DND-41 (cell line): ENCODE measurements at regions not wholly inside any gene's neighbourhood (a gene's known extent, or its start where the extent isn't known, plus 50 kb on each side); places are given as distances from the start of the nearest gene placed in this dataset.

Source experiments
- ATAC-seq: fragments of 200-7000 bp; cut with Tn5 transposase; 3 replicates; pipeline ENCODE4 v1.9.1; 2021; ENCODE audit warnings: low read depth; ENCODE audit not compliant: insufficient read depth
- DNase-seq: peaks from one replicate; pipeline ENCODE4 v3.0.0-alpha.2; 2020
- H2AFZ ChIP-seq: 2 replicates; pipeline ENCODE4 v1.6.0; 2012; ENCODE audit warnings: low read depth, low read length
- H3K27ac ChIP-seq: 2 replicates; pipeline ENCODE4 v1.5.1; 2012; ENCODE audit warnings: low read length, inconsistent platforms
- H3K27me3 ChIP-seq: fragments of 200-600 bp; sonication (generic); 2 replicates; pipeline ENCODE4 v1.6.0; 2012; ENCODE audit warnings: low read length, mild to moderate bottlenecking, inconsistent platforms; ENCODE audit not compliant: insufficient read depth, poor library complexity
- H3K36me3 ChIP-seq: 2 replicates; pipeline ENCODE4 v1.5.1; 2012; ENCODE audit warnings: low read length, inconsistent platforms; ENCODE audit not compliant: insufficient read depth
- H3K4me1 ChIP-seq: 2 replicates; pipeline ENCODE4 v1.5.1; 2012; ENCODE audit warnings: mild to moderate bottlenecking, low read length; ENCODE audit not compliant: insufficient read depth
- H3K4me2 ChIP-seq: 2 replicates; pipeline ENCODE4 v1.6.0; 2012; ENCODE audit warnings: mild to moderate bottlenecking, moderate library complexity, low read length, inconsistent platforms; ENCODE audit not compliant: insufficient read depth
- H3K4me3 ChIP-seq, 2 experiments: fragments of 200-600 bp in 1 of 2; shearing (Covaris generic) in 1 of 2; 2 replicates each; pipeline ENCODE4 v1.5.1; 2012 to 2016; ENCODE audit warnings: inconsistent platforms in 2 of 2, low read length in 2 of 2, mild to moderate bottlenecking in 2 of 2, low read depth in 1 of 2, moderate library complexity in 1 of 2
- H3K79me2 ChIP-seq: 2 replicates; pipeline ENCODE4 v1.6.0; 2012; ENCODE audit warnings: low read length, inconsistent platforms; ENCODE audit not compliant: insufficient read depth
- H3K9ac ChIP-seq: 2 replicates; pipeline ENCODE4 v1.6.0; 2012; ENCODE audit warnings: low read depth, mild to moderate bottlenecking, inconsistent platforms, low read length, moderate library complexity
- H3K9me3 ChIP-seq: 2 replicates; pipeline ENCODE4 v1.5.1; 2012; ENCODE audit warnings: low read length, moderate library complexity, mild to moderate bottlenecking, inconsistent platforms; ENCODE audit not compliant: insufficient read depth, severe bottlenecking
- H4K20me1 ChIP-seq: 2 replicates; pipeline ENCODE4 v1.6.0; 2012; ENCODE audit warnings: low read length; ENCODE audit not compliant: insufficient read depth
- CTCF ChIP-seq: IDR thresholded peaks from 2 replicates; pipeline ENCODE4 v1.5.1; 2012; ENCODE audit warnings: borderline replicate concordance, low read length, moderate library complexity, mild to moderate bottlenecking; ENCODE audit not compliant: poor library complexity, severe bottlenecking; ENCODE audit errors: extremely low read depth
- EZH2 ChIP-seq: IDR thresholded peaks from 3 replicates; pipeline ENCODE4 v1.6.1; 2012; ENCODE audit warnings: borderline replicate concordance, low read depth, mild to moderate bottlenecking, moderate library complexity, low read length, inconsistent platforms; ENCODE audit not compliant: severe bottlenecking

DNA sequence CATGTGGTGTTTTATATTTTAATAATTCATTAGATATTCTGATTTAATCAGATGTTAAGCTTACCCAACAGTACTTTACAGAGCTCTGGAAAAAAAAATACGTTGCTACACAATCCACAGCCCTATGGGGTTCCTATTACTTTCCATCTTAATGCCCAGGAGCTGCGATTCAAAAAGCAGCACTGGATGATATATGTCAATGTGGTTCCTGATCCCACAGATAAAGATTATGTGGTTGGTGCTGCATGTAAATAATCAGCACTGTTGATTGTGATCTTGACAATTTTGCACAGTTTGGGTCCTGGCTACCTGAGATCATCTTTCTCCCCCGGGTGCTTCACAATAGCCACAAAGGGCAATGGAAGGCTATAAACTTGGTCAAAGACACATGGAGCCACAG, 72.7 kb upstream of the DCLK2 start:
- Histone ChIP-seq H2AFZ (no peak overlapping the region), H3K27me3 (peaks cover 10% of the 10 kb centered on the region), H3K4me2 (no peak overlapping the region), H4K20me1 (no peaks in the 10 kb centered on the region), H3K79me2 (no peaks in the 10 kb centered on the region), H3K4me3 (no peak overlapping the region), H3K27ac (no peak overlapping the region), H3K36me3 (no peaks in the 10 kb centered on the region), H3K9ac (no peak overlapping the region), H3K4me1 (no peaks in the 10 kb centered on the region), H3K9me3 (no peaks in the 10 kb centered on the region)
- ATAC-seq = no peak
- no peak for TF ChIP-seq EZH2
- TF ChIP-seq CTCF = no peak
- no peak for DNase-seq

GRCh38 chr4:150006197-150006596, 72.0 kb upstream of the DCLK2 start:
- Histone ChIP-seq H3K9me3 (no peaks in the 10 kb centered on the region), H3K4me3 (no peak overlapping the region), H4K20me1 (no peaks in the 10 kb centered on the region), H3K27ac (no peak overlapping the region), H3K79me2 (no peaks in the 10 kb centered on the region), H3K4me1 (no peaks in the 10 kb centered on the region), H3K27me3 (peaks cover 10% of the 10 kb centered on the region), H3K4me2 (no peak overlapping the region), H2AFZ (no peak overlapping the region), H3K36me3 (no peaks in the 10 kb centered on the region), H3K9ac (no peak overlapping the region)
- no peak for ATAC-seq
- TF ChIP-seq EZH2 = no peak
- TF ChIP-seq CTCF = no peak
- no peak for DNase-seq

GRCh38 chr4:150007512-150007911, 70.7 kb upstream of the DCLK2 start:
- Histone ChIP-seq H3K27ac (no peak overlapping the region), H4K20me1 (no peaks in the 10 kb centered on the region), H3K79me2 (no peaks in the 10 kb centered on the region), H3K4me3 (no peak overlapping the region), H3K36me3 (no peaks in the 10 kb centered on the region), H2AFZ (no peak overlapping the region), H3K4me2 (no peak overlapping the region), H3K27me3 (peaks cover 10% of the 10 kb centered on the region), H3K9me3 (no peaks in the 10 kb centered on the region), H3K9ac (no peak overlapping the region), H3K4me1 (no peaks in the 10 kb centered on the region)
- TF ChIP-seq EZH2 (no peak), CTCF (no peak)
- ATAC-seq (no peak), DNase-seq (no peak)

DNA sequence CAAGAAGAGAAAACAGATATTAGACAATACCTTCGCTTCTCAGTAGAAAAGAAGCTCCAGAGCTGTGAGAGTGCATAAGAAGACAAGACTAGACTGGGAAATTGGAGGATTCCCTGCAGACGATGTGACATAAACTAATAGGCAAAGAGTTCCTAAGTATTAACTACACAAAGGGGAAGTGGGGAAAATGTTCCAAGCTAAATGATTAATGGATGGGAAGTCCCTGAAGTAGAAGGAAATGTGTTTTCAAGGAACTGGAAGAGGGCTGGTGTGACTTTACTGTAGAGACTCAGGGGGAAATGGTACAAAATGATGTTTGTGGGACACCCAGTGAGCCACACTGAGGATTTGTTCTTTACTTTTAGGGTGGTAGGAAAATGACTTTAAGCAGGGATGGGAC, 69.7 kb upstream of the DCLK2 start:
- ATAC-seq (no peak), DNase-seq (no peak)
- no peaks in the 10 kb centered on the region for H4K20me1 ChIP-seq
- no peaks in the 10 kb centered on the region for H3K9me3 ChIP-seq
- TF ChIP-seq EZH2 = no peak
- no peak for TF ChIP-seq CTCF
- H3K4me2 ChIP-seq = no peak overlapping the region
- H3K4me1 ChIP-seq = no peaks in the 10 kb centered on the region
- no peak overlapping the region for H3K9ac ChIP-seq
- H3K27me3 ChIP-seq = peaks cover 10% of the 10 kb centered on the region
- H3K36me3 ChIP-seq = no peaks in the 10 kb centered on the region
- no peak overlapping the region for H2AFZ ChIP-seq
- no peak overlapping the region for H3K27ac ChIP-seq
- no peak overlapping the region for H3K4me3 ChIP-seq
- H3K79me2 ChIP-seq = no peaks in the 10 kb centered on the region
